ENCODE measurements at regions not wholly inside any gene's neighbourhood (a gene's known extent, or its start where the extent isn't known, plus 50 kb on each side); places are given as distances from the start of the nearest gene placed in this dataset.

DNA sequence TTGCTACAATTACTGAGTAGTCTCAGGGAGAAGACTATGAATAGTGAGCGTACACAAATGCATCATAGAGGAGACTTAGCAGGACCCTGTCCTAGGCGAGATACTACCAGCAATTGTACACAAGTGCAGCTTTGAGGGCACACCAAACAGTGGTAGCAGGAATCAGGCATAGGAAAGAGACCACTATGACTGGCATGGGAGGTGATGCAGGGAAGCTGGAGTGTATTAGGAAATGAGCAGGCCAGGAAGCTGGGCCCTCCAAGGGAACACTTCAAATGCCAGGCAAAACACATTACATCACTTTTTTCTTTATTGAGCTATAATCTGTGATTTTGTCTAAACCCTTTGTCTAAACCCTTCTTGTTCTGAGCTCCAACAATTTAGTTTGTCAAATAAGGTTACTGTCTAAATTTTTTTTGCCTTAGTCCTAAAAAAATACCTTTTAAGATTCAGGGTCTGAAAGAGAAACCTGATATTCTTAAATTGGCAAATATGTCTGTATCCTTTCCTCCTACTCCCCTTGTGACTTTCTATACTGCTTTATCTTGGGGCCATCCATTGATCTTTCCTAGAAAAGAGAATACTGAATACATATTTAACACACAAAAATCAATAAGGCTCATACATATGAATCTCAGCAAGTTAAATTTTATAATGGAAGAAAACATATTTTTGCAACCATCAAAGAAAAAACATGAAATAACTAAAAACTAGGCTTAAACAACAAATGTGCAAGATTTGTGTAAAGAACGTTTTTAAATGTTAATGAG is 193.8 kb upstream of the PHYHIPL start:
- H3K27ac Mint-ChIP-seq = no peak overlapping the region
- no peak overlapping the region for H3K4me3 Mint-ChIP-seq
- no peaks in the 10 kb centered on the region for H3K9me3 Mint-ChIP-seq
- H3K27me3 Mint-ChIP-seq (ENCODE audit: low read depth, poor library complexity) = peaks cover 3% of the 10 kb centered on the region
- DNase-seq = no peak
- peaks cover 44% of the 10 kb centered on the region for H3K4me1 Mint-ChIP-seq
- H3K36me3 Mint-ChIP-seq (ENCODE audit: low read depth) = no peaks in the 10 kb centered on the region
- TF ChIP-seq, protein P1, sequence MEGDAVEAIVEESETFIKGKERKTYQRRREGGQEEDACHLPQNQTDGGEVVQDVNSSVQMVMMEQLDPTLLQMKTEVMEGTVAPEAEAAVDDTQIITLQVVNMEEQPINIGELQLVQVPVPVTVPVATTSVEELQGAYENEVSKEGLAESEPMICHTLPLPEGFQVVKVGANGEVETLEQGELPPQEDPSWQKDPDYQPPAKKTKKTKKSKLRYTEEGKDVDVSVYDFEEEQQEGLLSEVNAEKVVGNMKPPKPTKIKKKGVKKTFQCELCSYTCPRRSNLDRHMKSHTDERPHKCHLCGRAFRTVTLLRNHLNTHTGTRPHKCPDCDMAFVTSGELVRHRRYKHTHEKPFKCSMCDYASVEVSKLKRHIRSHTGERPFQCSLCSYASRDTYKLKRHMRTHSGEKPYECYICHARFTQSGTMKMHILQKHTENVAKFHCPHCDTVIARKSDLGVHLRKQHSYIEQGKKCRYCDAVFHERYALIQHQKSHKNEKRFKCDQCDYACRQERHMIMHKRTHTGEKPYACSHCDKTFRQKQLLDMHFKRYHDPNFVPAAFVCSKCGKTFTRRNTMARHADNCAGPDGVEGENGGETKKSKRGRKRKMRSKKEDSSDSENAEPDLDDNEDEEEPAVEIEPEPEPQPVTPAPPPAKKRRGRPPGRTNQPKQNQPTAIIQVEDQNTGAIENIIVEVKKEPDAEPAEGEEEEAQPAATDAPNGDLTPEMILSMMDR (IDR thresholded peaks at IDR 0.05) = no peak

DNA sequence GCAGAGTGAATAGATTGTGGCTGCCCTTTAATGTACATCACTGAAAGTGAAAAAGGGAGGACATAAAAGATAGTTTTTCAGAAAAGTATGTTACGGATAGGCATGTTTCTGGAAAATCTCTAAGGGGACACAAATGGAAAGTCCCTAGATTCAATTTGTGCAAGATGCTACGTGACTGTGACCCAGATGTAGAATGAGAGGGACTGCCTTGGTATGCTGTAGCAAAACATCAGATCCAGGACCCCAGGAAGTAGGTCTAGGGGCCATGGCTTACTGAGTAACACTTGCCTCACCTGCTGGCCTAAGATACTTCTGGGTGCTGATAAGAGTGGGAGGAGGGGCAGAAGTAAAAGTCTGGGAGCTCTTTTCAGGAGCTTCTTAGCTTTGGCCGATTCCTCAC is 191.2 kb upstream of the PHYHIPL start:
- TF ChIP-seq, protein P1 (IDR thresholded peaks at IDR 0.05) = no peak
- DNase-seq = no peak
- Mint-ChIP-seq H3K9me3 (peaks cover 13% of the 10 kb centered on the region), H3K27ac (no peak overlapping the region), H3K4me3 (no peak overlapping the region), H3K36me3 (ENCODE audit: low read depth) (peaks cover 6% of the 10 kb centered on the region), H3K4me1 (peaks cover 42% of the 10 kb centered on the region), H3K27me3 (ENCODE audit: low read depth, poor library complexity) (no peaks in the 10 kb centered on the region)

DNA sequence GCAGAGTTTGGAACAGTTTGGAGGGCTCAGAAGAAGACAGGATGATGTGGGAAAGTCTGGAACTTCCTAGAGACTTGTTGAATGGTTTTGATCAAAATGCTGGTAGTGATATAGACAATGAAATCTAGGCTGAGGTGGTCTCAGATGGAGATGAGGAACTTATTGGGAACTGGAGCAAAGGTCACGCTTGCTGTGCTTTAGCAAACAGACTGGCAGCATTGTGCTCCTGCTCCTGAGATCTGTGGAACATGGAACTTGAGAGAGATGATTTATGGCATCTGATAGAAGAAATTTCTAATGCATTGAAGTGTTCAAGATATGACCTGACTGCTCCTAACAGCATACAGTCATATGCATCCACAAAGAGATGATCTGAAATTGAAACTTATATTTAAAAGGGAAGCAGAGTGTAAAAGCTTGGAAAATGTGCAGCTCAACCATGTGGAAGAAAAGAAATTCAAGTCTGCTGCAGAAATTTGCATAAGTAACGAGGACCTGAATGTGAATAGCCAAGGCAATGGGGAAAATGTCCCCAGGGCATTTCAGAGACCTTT is 186.9 kb upstream of the PHYHIPL start:
- TF ChIP-seq, protein P1 (IDR thresholded peaks at IDR 0.05) = no peak

DNA sequence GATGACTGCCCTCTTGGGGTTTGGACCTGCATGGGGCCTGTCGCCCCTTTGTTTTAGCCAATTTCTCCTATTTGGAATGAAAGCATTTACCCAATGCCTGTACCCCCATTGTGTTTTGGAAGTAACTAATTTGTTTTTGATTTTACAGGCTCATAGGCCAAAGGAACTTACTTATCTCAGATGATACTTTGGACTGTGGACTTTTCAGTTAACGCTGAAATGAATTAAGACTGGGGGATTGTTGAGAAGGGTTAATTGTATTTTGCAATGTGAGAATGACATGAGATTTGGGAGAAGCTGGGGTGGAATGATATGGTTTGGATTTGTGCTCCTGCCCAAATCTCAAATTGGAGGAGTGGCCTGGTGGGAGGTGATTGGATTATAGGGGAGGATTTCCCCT is 185.8 kb upstream of the PHYHIPL start:
- no peaks in the 10 kb centered on the region for H3K27me3 Mint-ChIP-seq (ENCODE audit: low read depth, poor library complexity)
- peaks cover 21% of the 10 kb centered on the region for H3K9me3 Mint-ChIP-seq
- H3K4me3 Mint-ChIP-seq = no peak overlapping the region
- H3K4me1 Mint-ChIP-seq = peaks cover 26% of the 10 kb centered on the region
- no peak for DNase-seq
- H3K36me3 Mint-ChIP-seq (ENCODE audit: low read depth) = peaks cover 14% of the 10 kb centered on the region
- no peak overlapping the region for H3K27ac Mint-ChIP-seq
- TF ChIP-seq, protein P1 (IDR thresholded peaks at IDR 0.05) = no peak

More for the DNA sequence above, 186.9 kb upstream of the PHYHIPL start:
- peaks cover 21% of the 10 kb centered on the region for H3K9me3 Mint-ChIP-seq
- DNase-seq = no peak
- H3K27ac Mint-ChIP-seq = no peak overlapping the region
- H3K4me3 Mint-ChIP-seq = no peak overlapping the region
- H3K4me1 Mint-ChIP-seq = peaks cover 19% of the 10 kb centered on the region
- peaks cover 14% of the 10 kb centered on the region for H3K36me3 Mint-ChIP-seq (ENCODE audit: low read depth)
- H3K27me3 Mint-ChIP-seq (ENCODE audit: low read depth, poor library complexity) = no peaks in the 10 kb centered on the region

DNA sequence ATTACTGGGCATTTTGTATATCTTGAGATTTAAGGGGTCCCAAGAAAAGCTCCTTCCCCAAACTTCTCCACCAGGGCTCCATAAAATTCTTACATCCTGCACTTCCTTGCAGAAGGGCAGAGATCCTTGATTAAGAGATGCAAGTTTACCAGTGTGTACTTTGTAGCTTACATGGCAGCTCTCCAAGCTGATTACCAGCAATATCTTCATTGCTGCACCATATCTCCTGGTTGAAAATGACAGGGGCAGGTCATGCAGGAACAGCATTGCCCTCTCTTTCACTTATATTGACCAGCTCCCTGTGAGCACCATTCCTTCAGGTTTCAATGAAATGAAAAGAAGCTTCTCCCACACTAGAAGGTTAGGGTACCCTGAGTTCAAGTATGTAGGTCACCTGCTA is 184.6 kb upstream of the PHYHIPL start:
- Mint-ChIP-seq H3K27me3 (ENCODE audit: low read depth, poor library complexity) (no peaks in the 10 kb centered on the region), H3K4me1 (peaks cover 26% of the 10 kb centered on the region), H3K4me3 (no peak overlapping the region), H3K36me3 (ENCODE audit: low read depth) (peaks cover 14% of the 10 kb centered on the region), H3K9me3 (peaks cover 21% of the 10 kb centered on the region), H3K27ac (no peak overlapping the region)
- TF ChIP-seq, protein P1 (IDR thresholded peaks at IDR 0.05) = no peak
- no peak for DNase-seq
